T47D (cell line): ENCODE measurements at regions not wholly inside any gene's neighbourhood (a gene's known extent, or its start where the extent isn't known, plus 50 kb on each side); places are given as distances from the start of the nearest gene placed in this dataset.

Source experiments
- DNase-seq, 2 experiments: peaks; one replicate each; pipeline versions ENCODE4 v3.0.0 to v3.0.0-alpha.2; 2011 to 2012; ENCODE audit warnings: low read depth in 1 of 2, low spot score in 1 of 2
- JUND ChIP-seq: IDR thresholded peaks from 2 replicates; pipeline ENCODE4 v1.6.1; 2012; ENCODE audit warnings: low read depth
- in situ Hi-C: cut with HindIII; loops from 2 replicates; pipeline ENCODE4 v1.10.0; 2016; ENCODE audit warnings: low sequenced_read_pairs, low pct_unique_long_range_greater_than_20kb

GRCh38 chr6:66731310-66731709 is 1024.3 kb upstream of the EYS start:
- TF ChIP-seq JUND = no peak
- no peak for DNase-seq
- in situ Hi-C loops = no loop called here

- TF ChIP-seq JUND = no peak
- no peak for DNase-seq
- in situ Hi-C loops = no loop called here
Measured at GRCh38 chr6:66725670-66726069, 1018.6 kb upstream of the EYS start.

- DNase-seq = no peak
- in situ Hi-C loops = no loop called here
- TF ChIP-seq JUND = no peak
Measured at GRCh38 chr6:66717801-66718200, 1010.8 kb upstream of the EYS start.

GRCh38 chr6:66699385-66699784 is 992.4 kb upstream of the EYS start:
- no peak for TF ChIP-seq JUND
- no peak for DNase-seq
- in situ Hi-C loops = no loop called here

- TF ChIP-seq JUND = no peak
- DNase-seq = no peak
- in situ Hi-C loops = no loop called here
Measured at GRCh38 chr6:66689608-66690007, 982.6 kb upstream of the EYS start.

- no peak for TF ChIP-seq JUND
- DNase-seq = no peak
- in situ Hi-C loops = no loop called here
Measured at GRCh38 chr6:66687611-66688140, 980.6 kb upstream of the EYS start.

- in situ Hi-C loops = no loop called here
Measured at GRCh38 chr6:66675906-66676305, 968.9 kb upstream of the EYS start.

GRCh38 chr6:66664112-66664511 is 957.1 kb upstream of the EYS start:
- DNase-seq = no peak
- TF ChIP-seq JUND = no peak
- in situ Hi-C loops = no loop called here

More at GRCh38 chr6:66675906-66676305, 968.9 kb upstream of the EYS start:
- DNase-seq = no peak
- TF ChIP-seq JUND = no peak

- peak in 1 of 2 experiments; percentile 12 for DNase-seq
- in situ Hi-C loops = no loop called here
- no peak for TF ChIP-seq JUND
Measured at GRCh38 chr6:66662721-66663507, 955.9 kb upstream of the EYS start.

GRCh38 chr6:66662196-66662595 is 955.2 kb upstream of the EYS start:
- in situ Hi-C loops = no loop called here
- TF ChIP-seq JUND = no peak
- DNase-seq = peak; percentile 13 to 35

GRCh38 chr6:66655420-66655819 is 948.4 kb upstream of the EYS start:
- no peak for DNase-seq
- in situ Hi-C loops = no loop called here
- TF ChIP-seq JUND = no peak

- TF ChIP-seq JUND = no peak
- DNase-seq = no peak
- in situ Hi-C loops = no loop called here
Measured at GRCh38 chr6:66638518-66638917, 931.5 kb upstream of the EYS start.

GRCh38 chr6:66638099-66638498 is 931.1 kb upstream of the EYS start:
- DNase-seq = no peak
- in situ Hi-C loops = no loop called here

GRCh38 chr6:66628917-66629316 is 921.9 kb upstream of the EYS start:
- TF ChIP-seq JUND = no peak
- in situ Hi-C loops = no loop called here
- no peak for DNase-seq

More at GRCh38 chr6:66638099-66638498, 931.1 kb upstream of the EYS start:
- no peak for TF ChIP-seq JUND
